ENCODE measurements at regions not wholly inside any gene's neighbourhood (a gene's known extent, or its start where the extent isn't known, plus 50 kb on each side); places are given as distances from the start of the nearest gene placed in this dataset.

DNA sequence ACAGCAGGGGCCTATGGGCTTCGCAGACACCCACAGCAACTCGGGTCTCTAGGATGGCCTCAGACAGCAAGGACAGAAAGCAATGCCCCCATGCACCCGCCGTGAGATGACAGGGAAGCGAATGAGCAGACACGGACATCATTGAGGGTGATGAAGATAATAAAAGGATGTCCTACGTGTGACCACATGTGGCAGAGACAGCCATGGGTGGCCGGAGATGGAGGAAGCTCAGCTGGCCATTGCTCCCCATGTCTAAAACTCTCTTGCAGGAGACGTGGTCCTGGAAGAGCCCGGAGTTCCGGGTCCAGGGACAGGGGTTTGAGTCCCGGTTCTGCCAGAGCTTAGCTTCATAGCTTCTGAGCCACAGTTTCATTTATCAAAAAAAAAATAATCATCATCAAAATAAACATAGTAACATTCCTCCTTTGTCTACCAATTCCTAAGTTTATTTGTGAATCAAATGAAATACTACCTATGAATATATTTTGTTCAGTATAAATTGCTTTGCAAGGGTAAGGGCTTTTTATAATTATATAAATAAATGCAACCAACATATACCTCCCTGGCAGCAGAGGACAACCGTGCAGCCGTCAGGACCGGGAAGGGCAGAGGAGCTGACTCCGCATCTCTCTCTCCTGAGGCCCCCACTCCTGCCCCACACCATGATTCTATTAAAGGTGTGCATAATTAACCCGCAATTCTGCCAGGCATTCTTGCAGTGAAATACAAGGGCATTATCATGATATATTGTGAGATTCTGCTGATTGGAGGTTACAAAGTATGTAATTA, 401.4 kb upstream of the MYT1L start:
- intact Hi-C loops (cut with DNase I) = no loop called here
- H3K9me3 ChIP-seq (replicated peaks in 1 of 3) = no peaks in the 10 kb centered on the region
- H3K4me3 ChIP-seq = no peak overlapping the region

DNA sequence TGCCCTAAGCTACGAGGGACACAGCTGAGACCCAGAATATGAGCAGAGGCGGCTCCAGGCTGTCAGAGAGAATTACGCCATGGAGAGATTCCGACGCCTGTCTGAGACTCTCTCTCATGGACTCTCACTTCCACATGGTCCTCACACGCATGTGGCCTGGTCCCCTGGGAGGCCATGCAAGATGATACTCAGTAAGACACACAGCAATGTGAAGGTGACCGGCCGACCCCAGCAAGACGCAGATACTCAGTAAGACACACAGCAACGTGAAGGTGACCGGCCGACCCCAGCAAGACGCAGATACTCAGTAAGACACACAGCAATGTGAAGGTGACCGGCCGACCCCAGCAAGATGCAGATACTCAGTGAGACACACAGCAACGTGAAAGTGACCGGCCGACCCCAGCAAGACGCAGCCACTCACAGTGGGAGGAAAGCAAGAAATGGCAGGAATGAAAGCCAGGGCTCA, 400.8 kb upstream of the MYT1L start:
- DNase-seq = no peak
- H3K36me3 ChIP-seq (replicated peaks in 1 of 2) = no peaks in the 10 kb centered on the region
- no peaks in the 10 kb centered on the region for H3K9me3 ChIP-seq (replicated peaks in 1 of 3)
- TF ChIP-seq POLR2A (IDR thresholded peaks at IDR 0.05) = no peak
- TF ChIP-seq CTCF (IDR thresholded peaks at IDR 0.05) = no peak
- H3K4me1 ChIP-seq (replicated peaks in 1 of 2) = no peaks in the 10 kb centered on the region
- no peaks in the 10 kb centered on the region for H3K27me3 ChIP-seq
- intact Hi-C loops (cut with DNase I) = no loop called here
- 78 to 85% (median 83%) methylated on average over 10 to 19 of the region's 19 CpGs for WGBS, 4 donors
- H3K27ac ChIP-seq = no peak overlapping the region
- H3K4me3 ChIP-seq = no peak overlapping the region

More for the DNA sequence above, 401.4 kb upstream of the MYT1L start:
- no peak for DNase-seq
- Histone ChIP-seq H3K27me3 (no peaks in the 10 kb centered on the region), H3K4me1 (replicated peaks in 1 of 2) (no peaks in the 10 kb centered on the region), H3K27ac (no peak overlapping the region), H3K36me3 (replicated peaks in 1 of 2) (no peaks in the 10 kb centered on the region)
- TF ChIP-seq POLR2A (IDR thresholded peaks at IDR 0.05) (no peak), CTCF (IDR thresholded peaks at IDR 0.05) (no peak)
- WGBS, 4 donors = 80 to 86% (median 81%) methylated on average over 17 of the region's 17 CpGs

DNA sequence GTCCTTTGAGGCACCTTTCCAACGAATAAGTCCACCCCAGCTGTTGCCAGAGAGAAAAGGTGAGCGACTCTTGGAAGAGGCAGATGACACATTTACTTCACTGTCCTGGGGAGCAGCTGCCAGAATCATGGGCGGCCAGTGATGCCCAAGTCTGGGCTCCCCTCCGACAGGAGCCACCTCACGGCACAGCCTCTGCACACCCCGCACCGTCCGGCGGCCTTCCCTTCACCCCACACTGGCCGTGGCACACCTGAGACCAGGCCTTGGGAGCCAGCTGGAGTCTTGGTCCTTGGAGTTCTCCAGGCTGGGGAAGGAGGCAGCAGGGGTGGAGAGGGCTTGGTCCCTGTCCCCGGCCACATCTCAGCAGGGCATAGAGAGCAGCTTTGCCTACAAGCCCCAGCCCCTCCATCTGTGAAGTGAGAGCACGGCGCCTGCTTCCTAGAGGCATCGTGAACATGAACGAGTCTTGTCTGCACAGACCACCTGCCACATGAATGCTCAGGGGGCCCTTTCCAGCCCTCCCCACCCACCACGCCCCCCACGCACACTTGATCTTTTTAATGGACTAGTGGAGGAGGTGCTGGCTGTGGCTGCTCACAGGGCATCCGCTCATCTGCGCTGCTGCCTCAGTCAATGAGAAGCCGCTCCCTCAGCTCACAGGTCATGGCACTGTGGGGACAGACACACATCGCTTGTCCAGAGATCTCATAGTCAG, 400.2 kb upstream of the MYT1L start:
- H3K4me1 ChIP-seq (replicated peaks in 1 of 2) = no peaks in the 10 kb centered on the region
- WGBS, 4 donors = 78 to 84% (median 84%) methylated on average over 8 to 21 of the region's 21 CpGs
- intact Hi-C loops (cut with DNase I) = no loop called here
- TF ChIP-seq POLR2A (IDR thresholded peaks at IDR 0.05) (no peak), CTCF (IDR thresholded peaks at IDR 0.05) (no peak)
- no peaks in the 10 kb centered on the region for H3K9me3 ChIP-seq (replicated peaks in 1 of 3)
- no peaks in the 10 kb centered on the region for H3K27me3 ChIP-seq
- H3K27ac ChIP-seq = no peak overlapping the region
- no peak for DNase-seq
- no peaks in the 10 kb centered on the region for H3K36me3 ChIP-seq (replicated peaks in 1 of 2)
- H3K4me3 ChIP-seq = no peak overlapping the region

DNA sequence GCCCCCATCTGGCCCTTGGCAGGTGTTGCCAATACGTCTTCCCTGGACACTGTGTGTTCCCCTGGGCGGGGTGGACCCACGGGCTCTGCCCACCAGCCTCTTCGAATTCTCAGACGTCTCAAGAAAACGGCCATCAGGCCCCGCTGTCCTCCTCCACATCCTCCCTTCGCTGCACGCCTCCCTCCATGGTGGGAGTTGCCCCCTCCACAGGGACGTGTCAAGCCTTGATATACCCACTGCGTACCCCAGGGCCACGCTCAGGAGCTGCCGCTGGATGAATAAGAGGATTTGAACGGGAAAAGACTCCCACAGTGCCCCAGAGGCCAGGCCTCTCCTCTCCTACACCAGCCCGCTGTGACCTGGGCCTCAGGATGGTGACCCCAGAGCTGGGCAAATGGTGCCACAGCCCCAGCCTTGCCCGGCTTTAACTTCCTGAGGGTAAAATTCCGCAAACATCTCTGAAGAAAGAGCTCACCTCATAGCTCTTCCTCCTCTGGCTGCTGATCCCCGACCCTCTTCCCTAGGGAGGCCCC, 399.3 kb upstream of the MYT1L start:
- H3K36me3 ChIP-seq (replicated peaks in 1 of 2) = no peaks in the 10 kb centered on the region
- no peaks in the 10 kb centered on the region for H3K4me1 ChIP-seq (replicated peaks in 1 of 2)
- H3K27me3 ChIP-seq = no peaks in the 10 kb centered on the region
- intact Hi-C loops (cut with DNase I) = no loop called here
- TF ChIP-seq CTCF (IDR thresholded peaks at IDR 0.05) (no peak), POLR2A (IDR thresholded peaks at IDR 0.05) (no peak)
- no peak for DNase-seq
- no peaks in the 10 kb centered on the region for H3K9me3 ChIP-seq (replicated peaks in 1 of 3)
- WGBS, 4 donors = 86 to 89% (median 88%) methylated on average over 18 of the region's 18 CpGs
- no peak overlapping the region for H3K4me3 ChIP-seq
- no peak overlapping the region for H3K27ac ChIP-seq
